Lower lobe of right lung (tissue), 2 donors: ENCODE measurements at regions not wholly inside any gene's neighbourhood (a gene's known extent, or its start where the extent isn't known, plus 50 kb on each side); places are given as distances from the start of the nearest gene placed in this dataset.

Source experiments
- ATAC-seq, 2 donors: fragments of 200-7000 bp; cut with Tn5 transposase; one replicate each; pipeline ENCODE4 v1.9.1; 2020 to 2022; ENCODE audit warnings: mild to moderate bottlenecking in 2 of 2, moderate library complexity in 2 of 2
- DNase-seq: peaks from one replicate; pipeline ENCODE4 v3.0.0-alpha.2; 2020
- H3K27ac ChIP-seq: fragments of 200-600 bp; one replicate; pipeline ENCODE4 v1.8.0; 2022
- H3K27me3 ChIP-seq: fragments of 200-600 bp; one replicate; pipeline ENCODE4 v1.8.0; 2022; ENCODE audit warnings: low read depth
- H3K36me3 ChIP-seq: fragments of 200-600 bp; one replicate; pipeline ENCODE4 v1.8.0; 2022; ENCODE audit warnings: mild to moderate bottlenecking
- H3K4me1 ChIP-seq: fragments of 200-600 bp; one replicate; pipeline ENCODE4 v1.8.0; 2022
- H3K4me3 ChIP-seq: fragments of 200-600 bp; one replicate; pipeline ENCODE4 v1.8.0; 2022; ENCODE audit warnings: mild to moderate bottlenecking
- H3K9me3 ChIP-seq: fragments of 200-600 bp; one replicate; pipeline ENCODE4 v1.8.0; 2022
- CTCF ChIP-seq: fragments of 200-600 bp; IDR thresholded peaks from one replicate; pipeline ENCODE4 v1.8.0; 2022; ENCODE audit warnings: antibody characterized with exemption, mild to moderate bottlenecking
- intact Hi-C: fragments of 100-400 bp; cut with DNase I; formaldehyde crosslinking; loops from one replicate; pipeline ENCODE4 v1.11.0; 2022
- donor health status: DM: no; HTN: yes; CAD: no; lungs with severe emphysema.

DNA sequence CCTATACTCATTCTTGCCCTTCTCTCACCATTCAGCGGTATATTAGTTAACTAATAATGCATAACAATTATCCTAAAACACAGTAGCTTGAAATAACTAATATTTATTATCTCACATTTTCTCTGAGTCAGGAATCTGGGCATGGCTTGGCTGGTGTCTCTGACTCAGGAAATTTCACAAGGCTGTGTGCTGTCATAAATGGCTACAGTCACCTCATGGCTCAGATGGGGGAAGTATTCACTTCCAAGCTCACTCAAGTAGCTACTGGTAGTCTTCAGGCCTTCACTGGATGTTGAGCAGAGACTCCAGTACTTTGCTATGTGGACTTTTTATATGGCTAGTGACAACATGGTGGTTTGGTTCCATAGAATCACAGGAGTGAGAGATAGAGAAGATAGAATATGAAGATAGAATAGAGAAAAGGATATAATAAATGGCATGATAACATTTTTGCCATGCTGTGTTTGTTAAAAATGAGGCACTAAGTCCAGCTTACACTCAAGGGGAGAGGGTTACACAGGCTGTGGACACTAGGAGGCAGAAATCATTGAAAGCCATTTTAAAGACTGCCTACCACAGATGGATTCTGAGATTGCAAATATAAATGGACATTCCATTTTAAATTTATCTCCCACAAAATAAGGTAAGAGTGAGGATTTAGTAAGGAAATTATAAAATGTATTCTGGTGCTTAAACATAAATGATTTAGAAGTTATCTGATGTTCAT is 997.8 kb upstream of the CHORDC1 start:
- no peak overlapping the region for H3K27ac ChIP-seq
- no peak overlapping the region for H3K4me3 ChIP-seq
- DNase-seq, result no peak
- H3K36me3 ChIP-seq, result no peaks in the 10 kb centered on the region
- TF ChIP-seq CTCF, result no peak
- H3K4me1 ChIP-seq, result no peaks in the 10 kb centered on the region
- no peaks in the 10 kb centered on the region for H3K9me3 ChIP-seq
- H3K27me3 ChIP-seq, result no peaks in the 10 kb centered on the region
- ATAC-seq, result no peak
- intact Hi-C loops, result no loop called here

DNA sequence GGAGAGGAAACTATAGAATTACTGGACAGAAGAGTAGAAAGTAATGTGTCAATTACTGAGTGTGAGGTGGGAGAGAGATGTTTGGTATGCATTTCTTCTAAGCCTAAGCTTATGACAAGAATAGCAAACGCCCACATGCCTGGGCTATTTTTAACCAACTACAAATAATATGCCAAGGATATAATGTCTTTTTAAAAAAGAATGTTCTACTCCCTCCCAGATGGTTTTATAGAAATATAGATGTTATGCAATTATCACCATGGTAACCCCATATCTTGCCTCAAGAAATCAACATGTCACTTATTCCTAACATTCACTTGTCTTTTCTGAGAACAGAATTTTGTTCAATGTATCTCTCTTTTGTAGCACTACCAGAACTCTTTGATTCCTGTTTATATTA is 996.7 kb upstream of the CHORDC1 start:
- TF ChIP-seq CTCF, result no peak
- Histone ChIP-seq H3K36me3 (no peaks in the 10 kb centered on the region), H3K27me3 (no peaks in the 10 kb centered on the region), H3K4me1 (no peaks in the 10 kb centered on the region), H3K9me3 (no peaks in the 10 kb centered on the region), H3K4me3 (no peak overlapping the region), H3K27ac (no peak overlapping the region)
- no peak for DNase-seq
- intact Hi-C loops, result no loop called here
- ATAC-seq, result no peak

DNA sequence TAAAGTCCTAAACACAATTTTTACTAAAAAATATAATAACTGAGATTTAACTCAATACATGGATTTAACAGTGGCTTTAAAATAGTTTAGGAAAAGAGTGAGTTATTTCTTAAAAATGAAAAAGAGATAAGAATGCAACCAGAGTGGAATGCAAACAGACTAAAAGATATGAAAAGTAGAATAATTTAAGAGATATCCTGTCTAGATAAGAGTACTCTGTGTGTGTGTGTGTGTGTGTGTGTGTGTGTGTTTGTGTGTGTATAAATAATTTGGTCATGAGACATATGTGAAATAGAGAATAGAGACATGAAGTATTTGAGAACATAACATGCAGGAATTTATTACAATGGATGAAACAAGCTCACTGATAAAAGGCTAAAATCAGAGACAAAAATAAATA is 986.9 kb upstream of the CHORDC1 start:
- H3K27ac ChIP-seq, result no peak overlapping the region
- H3K4me3 ChIP-seq, result no peak overlapping the region
- TF ChIP-seq CTCF, result no peak
- DNase-seq, result no peak
- H3K27me3 ChIP-seq, result no peaks in the 10 kb centered on the region
- H3K4me1 ChIP-seq, result no peaks in the 10 kb centered on the region
- intact Hi-C loops, result no loop called here
- H3K9me3 ChIP-seq, result no peaks in the 10 kb centered on the region
- ATAC-seq, result no peak
- no peaks in the 10 kb centered on the region for H3K36me3 ChIP-seq

GRCh38 chr11:91209306-91209705 is 986.5 kb upstream of the CHORDC1 start:
- intact Hi-C loops, result no loop called here
- Histone ChIP-seq H3K4me3 (no peak overlapping the region), H3K36me3 (no peaks in the 10 kb centered on the region), H3K9me3 (no peaks in the 10 kb centered on the region), H3K27ac (no peak overlapping the region), H3K27me3 (no peaks in the 10 kb centered on the region), H3K4me1 (no peaks in the 10 kb centered on the region)
- DNase-seq (no peak), ATAC-seq (no peak)
- no peak for TF ChIP-seq CTCF

GRCh38 chr11:91199866-91200265 is 977.0 kb upstream of the CHORDC1 start:
- Histone ChIP-seq H3K4me1 (no peaks in the 10 kb centered on the region), H3K27ac (no peak overlapping the region), H3K9me3 (no peaks in the 10 kb centered on the region), H3K27me3 (no peaks in the 10 kb centered on the region), H3K4me3 (no peak overlapping the region), H3K36me3 (no peaks in the 10 kb centered on the region)
- no peak for TF ChIP-seq CTCF
- intact Hi-C loops, result no loop called here
- no peak for DNase-seq
- no peak for ATAC-seq
